ENCODE measurements at regions not wholly inside any gene's neighbourhood (a gene's known extent, or its start where the extent isn't known, plus 50 kb on each side); places are given as distances from the start of the nearest gene placed in this dataset.
"Not testable (repeated sequence)": the region's sequence is repeated elsewhere in the genome, so short reads cannot be mapped to it uniquely, and the experiment has no call there.

- intact Hi-C loops (cut with DNase I), result not testable (repeated sequence)
- peak; percentile 70 for DNase-seq (ENCODE audit: low spot score)
Measured at GRCh38 chr3:195669310-195669709, 51.5 kb upstream of the MUC20 start.

- peak; percentile 67 for DNase-seq (ENCODE audit: low spot score)
- intact Hi-C loops (cut with DNase I), result not testable (repeated sequence)
Measured at GRCh38 chr3:195668131-195668766, 52.5 kb upstream of the MUC20 start.

GRCh38 chr3:195665311-195665710 is 55.5 kb upstream of the MUC20 start:
- DNase-seq (ENCODE audit: low spot score); intact Hi-C loops (cut with DNase I): not testable (repeated sequence)

- DNase-seq (ENCODE audit: low spot score); intact Hi-C loops (cut with DNase I): not testable (repeated sequence)
Measured at GRCh38 chr3:195664131-195664530, 56.6 kb upstream of the MUC20 start.

- DNase-seq (ENCODE audit: low spot score); intact Hi-C loops (cut with DNase I): not testable (repeated sequence)
Measured at GRCh38 chr3:195659136-195659533, 61.6 kb upstream of the MUC20 start.

GRCh38 chr3:195658381-195659135 is 62.2 kb upstream of the MUC20 start:
- DNase-seq (ENCODE audit: low spot score); intact Hi-C loops (cut with DNase I): not testable (repeated sequence)

- peak; percentile 96 for DNase-seq (ENCODE audit: low spot score)
- intact Hi-C loops (cut with DNase I), result not testable (repeated sequence)
Measured at GRCh38 chr3:195657475-195658372, 63.1 kb upstream of the MUC20 start.

- intact Hi-C loops (cut with DNase I); DNase-seq (ENCODE audit: low spot score): not testable (repeated sequence)
Measured at GRCh38 chr3:195656091-195656490, 64.7 kb upstream of the MUC20 start.

- DNase-seq (ENCODE audit: low spot score); intact Hi-C loops (cut with DNase I): not testable (repeated sequence)
Measured at GRCh38 chr3:195654746-195655145, 66.0 kb upstream of the MUC20 start.

GRCh38 chr3:195654138-195654537 is 66.6 kb upstream of the MUC20 start:
- intact Hi-C loops (cut with DNase I); DNase-seq (ENCODE audit: low spot score): not testable (repeated sequence)

GRCh38 chr3:195653641-195654040 is 67.1 kb upstream of the MUC20 start:
- DNase-seq (ENCODE audit: low spot score); intact Hi-C loops (cut with DNase I): not testable (repeated sequence)

- intact Hi-C loops (cut with DNase I); DNase-seq (ENCODE audit: low spot score): not testable (repeated sequence)
Measured at GRCh38 chr3:195647912-195648702, 64.4 kb upstream of the APOD start.

GRCh38 chr3:195645872-195646271 is 62.1 kb upstream of the APOD start:
- intact Hi-C loops (cut with DNase I); DNase-seq (ENCODE audit: low spot score): not testable (repeated sequence)

- DNase-seq (ENCODE audit: low spot score); intact Hi-C loops (cut with DNase I): not testable (repeated sequence)
Measured at GRCh38 chr3:195643245-195643644, 59.5 kb upstream of the APOD start.

- intact Hi-C loops (cut with DNase I); DNase-seq (ENCODE audit: low spot score): not testable (repeated sequence)
Measured at GRCh38 chr3:195642311-195642710, 58.6 kb upstream of the APOD start.

- DNase-seq (ENCODE audit: low spot score); intact Hi-C loops (cut with DNase I): not testable (repeated sequence)
Measured at GRCh38 chr3:195638456-195638855, 54.7 kb upstream of the APOD start.

- intact Hi-C loops (cut with DNase I); DNase-seq (ENCODE audit: low spot score): not testable (repeated sequence)
Measured at GRCh38 chr3:195637473-195638233, 53.9 kb upstream of the APOD start.

GRCh38 chr3:195637011-195637410 is 53.3 kb upstream of the APOD start:
- DNase-seq (ENCODE audit: low spot score); intact Hi-C loops (cut with DNase I): not testable (repeated sequence)

Data from cardiac septum (tissue), 1 donor.